ENCODE measurements at regions not wholly inside any gene's neighbourhood (a gene's known extent, or its start where the extent isn't known, plus 50 kb on each side); places are given as distances from the start of the nearest gene placed in this dataset.
"Not testable (repeated sequence)": the region's sequence is repeated elsewhere in the genome, so short reads cannot be mapped to it uniquely, and the experiment has no call there.

DNA sequence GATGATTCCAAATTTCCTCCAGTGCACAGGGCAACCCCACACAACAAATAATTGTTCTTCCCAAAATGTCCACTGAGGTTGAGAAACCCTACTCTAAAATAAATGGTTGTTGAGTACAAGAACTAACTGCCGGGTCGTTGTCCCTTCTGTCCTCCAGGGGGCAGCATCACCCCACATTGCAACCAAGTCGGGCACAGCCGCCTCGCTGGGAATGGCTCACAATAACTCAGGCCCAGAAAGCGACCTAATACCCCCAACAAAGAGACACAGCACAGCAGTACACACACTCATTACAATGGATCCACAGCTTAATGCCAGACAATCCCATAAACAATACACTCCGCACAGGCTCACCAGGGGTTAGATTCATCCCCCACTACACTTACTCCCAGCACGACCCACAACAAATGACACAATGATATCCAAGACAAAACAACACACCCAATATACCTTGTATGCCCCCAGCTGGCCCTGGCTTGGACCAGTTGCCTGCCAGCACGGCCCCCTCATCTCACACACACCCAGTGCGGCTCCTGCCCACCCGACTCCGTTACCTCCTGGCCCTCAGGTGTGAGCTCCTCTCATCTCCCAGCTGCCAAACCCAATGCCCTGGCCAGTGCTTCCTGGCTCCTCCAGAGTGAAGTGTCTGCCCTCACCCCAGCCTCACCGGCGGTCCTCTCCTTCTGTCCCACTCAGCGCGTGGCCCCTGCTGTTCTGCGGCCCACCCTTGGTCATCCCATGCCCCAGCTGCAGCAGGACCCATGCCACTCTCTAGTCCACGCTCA, 461.5 kb downstream of the TP53TG3F start:
- TF ChIP-seq CTCF (conservative IDR thresholded peaks at IDR 0.05); ZFX (IDR thresholded peaks at IDR 0.05): not testable (repeated sequence)

Measured in C4-2B (cell line).